IPS-15b (cell line): ENCODE measurements at regions not wholly inside any gene's neighbourhood (a gene's known extent, or its start where the extent isn't known, plus 50 kb on each side); places are given as distances from the start of the nearest gene placed in this dataset.
"Not testable (repeated sequence)": the region's sequence is repeated elsewhere in the genome, so short reads cannot be mapped to it uniquely, and the experiment has no call there.

ENCODE experiments used
- H3K27me3 ChIP-seq: one replicate; pipeline ENCODE4 v1.6.1; 2013; ENCODE audit warnings: low read length; ENCODE audit not compliant: control insufficient read depth, insufficient read depth
- H3K36me3 ChIP-seq: one replicate; pipeline ENCODE4 v1.6.1; 2013; ENCODE audit warnings: low read length; ENCODE audit not compliant: control insufficient read depth, insufficient read depth
- H3K4me1 ChIP-seq: one replicate; pipeline ENCODE4 v1.6.1; 2013; ENCODE audit warnings: mild to moderate bottlenecking, low read length; ENCODE audit not compliant: control insufficient read depth, insufficient read depth
- H3K4me3 ChIP-seq: one replicate; pipeline ENCODE4 v1.5.1; 2013; ENCODE audit warnings: low read depth, low read length
- H3K9ac ChIP-seq: one replicate; pipeline ENCODE4 v1.6.1; 2013; ENCODE audit warnings: low read depth, mild to moderate bottlenecking, low read length
- H3K9me3 ChIP-seq: one replicate; pipeline ENCODE4 v1.6.1; 2013; ENCODE audit warnings: mild to moderate bottlenecking, low read length; ENCODE audit not compliant: control insufficient read depth, insufficient read depth

DNA sequence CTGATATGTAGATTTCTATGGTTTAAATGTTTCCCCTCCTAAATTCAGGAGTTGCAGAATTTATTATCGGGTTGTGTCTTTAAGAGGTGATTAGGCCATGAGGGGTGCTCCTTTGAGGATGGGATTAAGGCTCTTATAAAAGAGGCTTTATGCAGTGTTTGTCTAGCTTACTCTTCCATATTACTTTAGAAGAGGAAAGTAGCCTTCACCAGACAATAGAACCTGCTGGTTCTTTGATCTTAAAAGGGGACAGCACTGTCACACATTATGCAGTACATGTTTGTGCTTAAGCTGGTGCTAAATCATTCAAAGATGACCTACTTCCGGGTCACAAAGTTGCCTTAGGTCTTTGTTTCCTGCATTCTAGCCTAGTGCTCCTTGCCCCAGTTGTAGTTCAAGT, 81.0 kb downstream of the CPXCR1 start:
- no peak overlapping the region for H3K9ac ChIP-seq
- no peak overlapping the region for H3K4me3 ChIP-seq
- H3K4me1 ChIP-seq = no peaks in the 10 kb centered on the region
- no peaks in the 10 kb centered on the region for H3K36me3 ChIP-seq
- H3K9me3 ChIP-seq = no peaks in the 10 kb centered on the region
- H3K27me3 ChIP-seq = no peaks in the 10 kb centered on the region

DNA sequence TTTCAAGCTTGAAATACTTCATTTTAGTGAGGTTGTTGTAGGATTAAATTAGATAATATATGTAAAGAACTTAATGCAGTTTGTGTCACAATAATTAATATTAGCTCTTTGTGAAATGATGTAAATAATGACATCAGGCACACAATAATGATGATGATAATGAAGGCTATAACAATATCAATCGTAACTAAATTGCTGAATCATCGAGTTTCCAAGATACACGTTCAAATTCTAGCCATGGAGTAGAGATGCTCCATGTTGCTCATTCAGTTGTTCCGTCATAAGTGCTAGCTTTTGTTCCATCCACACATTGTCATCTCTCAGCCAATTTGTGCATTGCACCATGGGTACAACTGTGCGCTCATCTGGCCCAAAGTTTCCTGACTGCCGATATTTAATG, 83.1 kb downstream of the CPXCR1 start:
- Histone ChIP-seq H3K4me1 (no peaks in the 10 kb centered on the region), H3K9me3 (no peaks in the 10 kb centered on the region), H3K27me3 (no peaks in the 10 kb centered on the region), H3K9ac (no peak overlapping the region), H3K36me3 (no peaks in the 10 kb centered on the region), H3K4me3 (no peak overlapping the region)

DNA sequence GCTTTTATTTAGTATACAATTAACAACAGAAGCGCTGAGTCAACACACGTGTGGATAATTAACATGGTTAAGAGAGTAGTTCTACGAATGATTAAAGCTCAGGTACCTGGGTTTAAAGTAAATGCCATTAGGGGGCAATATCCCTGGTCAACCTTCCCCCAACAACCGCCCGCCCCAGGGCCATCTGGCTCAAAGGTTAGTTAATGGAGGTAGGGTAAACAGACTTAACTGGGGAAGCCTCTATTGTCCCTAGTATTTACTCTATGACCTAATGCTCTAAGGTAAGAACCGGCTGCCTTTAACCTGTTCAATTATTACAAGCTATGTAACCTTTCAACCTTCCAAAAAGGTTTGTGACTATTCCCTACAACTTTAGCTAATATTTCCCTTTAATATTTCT, 90.7 kb downstream of the CPXCR1 start:
- H3K4me1 ChIP-seq, H3K36me3 ChIP-seq, H3K9ac ChIP-seq, H3K27me3 ChIP-seq, H3K4me3 ChIP-seq, H3K9me3 ChIP-seq: not testable (repeated sequence)

DNA sequence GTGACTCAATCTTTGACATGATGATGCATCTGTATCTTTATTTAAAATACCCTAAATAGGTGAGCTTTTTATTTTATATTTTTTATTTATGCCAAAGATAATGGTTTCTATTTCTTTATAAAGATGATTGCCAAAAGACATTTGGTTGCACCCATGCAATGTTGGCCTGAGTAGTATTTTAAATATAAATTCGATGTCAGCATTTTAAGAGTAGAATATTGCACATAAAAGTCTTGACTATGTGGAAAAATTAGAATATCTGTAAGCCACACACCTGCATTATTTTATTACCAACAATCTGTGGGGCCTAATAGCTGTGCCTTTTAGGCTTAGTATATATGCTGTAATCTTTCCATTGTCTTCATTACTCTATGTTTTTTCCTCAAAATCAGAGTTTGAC, 91.4 kb downstream of the CPXCR1 start:
- no peaks in the 10 kb centered on the region for H3K36me3 ChIP-seq
- H3K4me3 ChIP-seq = no peak overlapping the region
- H3K27me3 ChIP-seq = no peaks in the 10 kb centered on the region
- no peak overlapping the region for H3K9ac ChIP-seq
- H3K4me1 ChIP-seq = no peaks in the 10 kb centered on the region
- H3K9me3 ChIP-seq = no peaks in the 10 kb centered on the region

DNA sequence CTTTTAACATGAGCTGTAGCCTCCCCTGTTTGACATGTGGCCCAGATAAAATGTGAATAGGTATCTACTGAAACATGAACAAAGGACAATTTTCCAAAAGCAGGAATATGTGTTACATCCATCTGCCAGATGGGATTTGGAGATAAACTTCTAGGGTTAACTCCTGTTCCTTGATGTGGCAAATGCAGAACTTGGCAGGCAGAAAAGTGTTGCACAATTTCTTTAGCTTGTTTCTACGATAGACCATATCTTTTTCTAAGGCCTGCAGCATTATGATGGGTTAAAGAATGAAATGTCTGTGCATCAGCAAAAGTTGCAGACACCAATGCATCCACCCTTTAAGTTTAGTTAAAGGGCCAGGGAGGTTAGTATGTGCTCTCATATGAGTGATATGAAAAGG, 96.8 kb downstream of the CPXCR1 start:
- H3K4me3 ChIP-seq, H3K4me1 ChIP-seq, H3K9me3 ChIP-seq, H3K9ac ChIP-seq, H3K27me3 ChIP-seq, H3K36me3 ChIP-seq: not testable (repeated sequence)

DNA sequence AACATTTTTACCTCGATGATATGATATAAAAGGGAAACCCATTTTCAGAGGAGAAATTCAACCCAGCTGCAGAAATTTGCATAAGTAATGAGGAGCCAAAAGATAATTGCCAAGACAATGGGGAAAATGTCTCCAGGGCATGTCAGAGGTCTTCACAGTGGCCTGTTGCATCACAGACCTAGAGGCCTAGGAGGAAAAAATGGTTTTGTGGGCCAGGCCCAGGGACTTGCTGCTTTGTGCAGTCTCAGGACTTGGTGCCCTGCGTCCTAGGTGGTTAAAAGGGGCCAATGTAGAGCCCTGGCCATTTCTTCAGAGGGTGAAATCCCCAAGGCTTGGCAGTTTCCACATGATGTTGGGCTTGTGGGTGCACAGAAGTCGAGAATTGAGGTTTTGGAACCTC, 106.9 kb downstream of the CPXCR1 start:
- Histone ChIP-seq H3K4me1 (no peaks in the 10 kb centered on the region), H3K9me3 (peaks cover 5% of the 10 kb centered on the region), H3K4me3 (no peak overlapping the region), H3K36me3 (no peaks in the 10 kb centered on the region), H3K9ac (no peak overlapping the region), H3K27me3 (no peaks in the 10 kb centered on the region)

DNA sequence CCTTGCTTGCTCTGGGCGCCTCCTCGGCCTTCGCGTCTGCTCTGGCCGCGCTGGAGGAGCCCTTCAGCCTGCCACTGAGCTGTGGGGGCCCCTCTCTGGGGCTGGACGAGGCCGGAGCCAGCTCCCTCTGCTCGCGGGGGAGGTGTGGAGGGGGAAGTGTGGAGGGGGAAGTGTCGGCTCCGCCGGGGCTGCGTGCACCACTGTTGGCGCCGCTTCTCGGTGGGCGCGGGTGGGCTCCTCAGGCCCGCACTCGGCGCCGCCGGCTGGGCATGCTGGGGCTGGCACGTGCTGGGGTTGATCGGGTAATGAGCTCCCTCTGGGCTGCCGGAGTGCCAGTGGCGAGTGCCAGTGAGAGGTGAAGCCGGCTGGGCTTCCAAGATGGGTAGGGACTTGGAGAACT, 116.7 kb downstream of the CPXCR1 start:
- H3K4me1 ChIP-seq = no peaks in the 10 kb centered on the region
- H3K9me3 ChIP-seq = no peaks in the 10 kb centered on the region
- no peak overlapping the region for H3K9ac ChIP-seq
- no peaks in the 10 kb centered on the region for H3K27me3 ChIP-seq
- H3K36me3 ChIP-seq = no peaks in the 10 kb centered on the region
- no peak overlapping the region for H3K4me3 ChIP-seq

DNA sequence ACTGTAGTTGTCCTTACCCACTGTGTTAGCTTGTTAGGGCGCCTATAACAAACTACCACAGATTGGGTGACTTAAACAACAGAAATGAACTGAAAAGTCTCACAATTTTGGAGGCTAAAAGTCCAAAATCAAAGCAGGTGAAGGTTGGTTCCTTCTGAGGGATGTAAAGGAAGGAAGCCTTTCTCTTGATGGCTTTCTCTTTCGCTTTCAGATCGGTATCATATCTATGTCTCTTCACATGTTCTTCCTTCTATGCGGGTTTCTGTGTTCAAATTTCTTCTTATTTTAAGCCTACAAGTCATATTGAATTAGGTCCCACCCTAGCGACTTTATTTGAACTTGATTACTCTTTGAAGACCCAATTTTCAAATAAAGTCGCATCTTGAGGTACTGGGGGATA, 118.6 kb downstream of the CPXCR1 start:
- no peaks in the 10 kb centered on the region for H3K36me3 ChIP-seq
- H3K9me3 ChIP-seq = no peaks in the 10 kb centered on the region
- H3K9ac ChIP-seq = no peak overlapping the region
- H3K4me3 ChIP-seq = no peak overlapping the region
- H3K27me3 ChIP-seq = no peaks in the 10 kb centered on the region
- no peaks in the 10 kb centered on the region for H3K4me1 ChIP-seq

DNA sequence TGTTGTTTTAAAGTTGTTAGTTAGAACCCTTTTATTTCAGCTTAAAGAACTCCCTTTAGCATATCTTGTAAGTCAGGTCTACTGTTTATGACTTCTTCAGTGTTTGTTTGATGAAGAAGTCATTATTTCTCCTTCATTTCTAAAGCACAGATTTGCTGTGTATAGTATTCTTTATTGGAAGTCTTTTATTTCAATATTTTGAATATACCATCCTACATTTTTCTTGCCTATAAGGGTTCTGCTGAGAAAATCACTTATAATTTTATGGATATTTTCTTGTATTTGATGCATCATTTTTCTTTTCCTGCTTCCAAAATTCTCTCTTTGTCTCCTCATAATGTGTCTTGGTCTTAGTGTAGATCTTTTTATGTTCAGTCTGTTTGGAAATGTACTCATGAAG, 134.5 kb downstream of the CPXCR1 start:
- no peaks in the 10 kb centered on the region for H3K4me1 ChIP-seq
- no peaks in the 10 kb centered on the region for H3K36me3 ChIP-seq
- H3K9ac ChIP-seq = no peak overlapping the region
- H3K27me3 ChIP-seq = no peaks in the 10 kb centered on the region
- H3K9me3 ChIP-seq = no peaks in the 10 kb centered on the region
- no peak overlapping the region for H3K4me3 ChIP-seq

DNA sequence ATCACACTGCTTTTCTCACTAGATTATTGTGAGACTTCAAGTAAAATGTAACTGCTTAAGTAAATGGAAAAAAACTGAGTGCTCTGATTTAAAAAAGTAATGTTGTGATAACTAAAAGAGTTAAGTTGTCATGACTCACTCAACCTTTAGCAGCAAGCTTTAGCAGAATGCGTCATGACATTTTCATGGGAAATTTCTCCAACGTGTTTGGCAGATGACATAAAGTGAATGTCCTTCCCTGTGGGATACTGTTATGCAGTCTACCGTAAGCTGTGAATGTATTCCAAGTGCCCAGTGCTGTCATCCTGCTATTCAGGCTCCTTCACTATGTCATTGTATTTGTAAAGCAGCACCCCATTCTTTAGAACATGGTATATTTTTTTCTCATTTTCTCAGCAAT, 136.2 kb downstream of the CPXCR1 start:
- no peaks in the 10 kb centered on the region for H3K9me3 ChIP-seq
- H3K36me3 ChIP-seq = no peaks in the 10 kb centered on the region
- no peak overlapping the region for H3K9ac ChIP-seq
- H3K4me3 ChIP-seq = no peak overlapping the region
- H3K4me1 ChIP-seq = no peaks in the 10 kb centered on the region
- no peaks in the 10 kb centered on the region for H3K27me3 ChIP-seq

DNA sequence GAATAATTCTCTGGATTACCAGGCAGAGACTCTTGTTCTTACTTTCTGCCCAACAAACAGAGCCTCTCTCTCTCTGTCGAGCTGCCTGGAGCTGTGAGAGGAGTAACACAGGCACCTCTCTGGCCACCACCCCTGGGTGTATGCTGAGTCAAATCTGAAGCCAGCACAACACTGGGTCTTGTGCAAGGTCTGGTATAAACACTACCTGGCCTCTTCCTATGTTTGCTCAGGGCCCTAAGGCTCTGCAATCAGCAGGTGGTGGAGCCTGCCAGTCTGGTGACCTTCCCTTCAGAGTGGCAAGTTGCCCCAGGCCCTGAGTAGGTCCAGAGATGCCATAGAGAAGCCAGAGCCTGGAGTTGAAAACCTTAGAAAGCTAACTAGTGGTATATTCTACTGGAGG, 139.9 kb downstream of the CPXCR1 start:
- no peaks in the 10 kb centered on the region for H3K9me3 ChIP-seq
- H3K27me3 ChIP-seq = no peaks in the 10 kb centered on the region
- H3K36me3 ChIP-seq = no peaks in the 10 kb centered on the region
- H3K9ac ChIP-seq = no peak overlapping the region
- no peaks in the 10 kb centered on the region for H3K4me1 ChIP-seq
- no peak overlapping the region for H3K4me3 ChIP-seq

DNA sequence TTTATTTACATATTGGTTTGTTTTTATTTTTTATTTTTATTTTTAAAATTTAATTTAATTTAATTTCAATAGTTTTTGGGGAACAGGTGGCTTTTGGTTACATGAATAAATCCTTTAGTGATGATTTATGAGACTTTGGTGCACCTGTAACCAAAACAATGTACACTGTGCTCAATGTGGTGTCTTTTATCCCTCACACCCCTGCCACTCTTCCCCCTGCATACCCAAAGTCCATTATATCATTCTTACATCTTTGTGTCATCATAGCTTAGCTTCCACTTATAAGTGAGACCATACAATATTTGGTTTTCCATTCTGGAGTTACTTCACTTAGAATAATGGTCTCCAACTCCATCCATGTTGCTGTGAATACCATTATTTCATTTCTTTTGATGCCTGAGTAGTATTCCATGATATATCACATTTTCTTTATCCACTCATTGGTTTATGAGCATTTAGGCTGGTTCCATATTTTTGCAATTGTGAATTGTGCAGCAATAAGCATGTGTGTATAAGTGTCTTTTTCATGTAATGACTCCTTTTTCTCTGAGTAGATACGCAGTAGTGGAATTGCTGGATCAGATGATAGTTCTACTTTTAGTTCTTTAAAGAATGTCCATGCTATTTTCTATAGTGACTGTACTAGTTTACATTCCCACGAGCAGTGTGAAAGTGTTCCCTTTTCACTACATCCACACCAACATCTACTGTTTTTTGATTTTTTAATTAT, 157.1 kb downstream of the CPXCR1 start:
- H3K27me3 ChIP-seq = no peaks in the 10 kb centered on the region
- H3K36me3 ChIP-seq = no peaks in the 10 kb centered on the region
- no peak overlapping the region for H3K4me3 ChIP-seq
- no peaks in the 10 kb centered on the region for H3K9me3 ChIP-seq
- no peaks in the 10 kb centered on the region for H3K4me1 ChIP-seq
- H3K9ac ChIP-seq = no peak overlapping the region
